Stimulated activated CD4-positive, alpha-beta T cell treated with anti-CD3 and anti-CD28 coated beads, Interleukin-15, amount 100 ng/mL, for 24 hours (primary cell): ENCODE measurements at regions not wholly inside any gene's neighbourhood (a gene's known extent, or its start where the extent isn't known, plus 50 kb on each side); places are given as distances from the start of the nearest gene placed in this dataset.
"Not testable (repeated sequence)": the region's sequence is repeated elsewhere in the genome, so short reads cannot be mapped to it uniquely, and the experiment has no call there.

Source experiments
- DNase-seq: peaks from one replicate; pipeline ENCODE4 v3.0.0-alpha.2; 2020

GRCh38 chr4:159410076-159410777, 307.3 kb downstream of the RAPGEF2 start:
- no peak for DNase-seq

GRCh38 chr4:159410891-159411290, 308.0 kb downstream of the RAPGEF2 start:
- no peak for DNase-seq

GRCh38 chr4:159413306-159413943, 310.5 kb downstream of the RAPGEF2 start:
- DNase-seq: no peak

GRCh38 chr4:159414305-159414704, 311.4 kb downstream of the RAPGEF2 start:
- no peak for DNase-seq

GRCh38 chr4:159416073-159416472, 313.2 kb downstream of the RAPGEF2 start:
- no peak for DNase-seq

- no peak for DNase-seq
Measured at GRCh38 chr4:159416996-159417395, 314.1 kb downstream of the RAPGEF2 start.

GRCh38 chr4:159420162-159421057, 317.5 kb downstream of the RAPGEF2 start:
- no peak for DNase-seq

GRCh38 chr4:159421058-159421419, 318.2 kb downstream of the RAPGEF2 start:
- DNase-seq: not testable (repeated sequence)

- no peak for DNase-seq
Measured at GRCh38 chr4:159422019-159422418, 319.1 kb downstream of the RAPGEF2 start.

GRCh38 chr4:159422626-159423025, 319.7 kb downstream of the RAPGEF2 start:
- no peak for DNase-seq

GRCh38 chr4:159425737-159426305, 322.9 kb downstream of the RAPGEF2 start:
- DNase-seq: no peak

GRCh38 chr4:159428293-159428692, 325.4 kb downstream of the RAPGEF2 start:
- no peak for DNase-seq

- DNase-seq: no peak
Measured at GRCh38 chr4:159428975-159429692, 326.3 kb downstream of the RAPGEF2 start.

GRCh38 chr4:159429693-159430035, 326.8 kb downstream of the RAPGEF2 start:
- DNase-seq: no peak

GRCh38 chr4:159430896-159431295, 328.0 kb downstream of the RAPGEF2 start:
- DNase-seq: no peak

- DNase-seq: no peak
Measured at GRCh38 chr4:159432436-159432835, 329.6 kb downstream of the RAPGEF2 start.

- DNase-seq: no peak
Measured at GRCh38 chr4:159433337-159433736, 330.5 kb downstream of the RAPGEF2 start.

GRCh38 chr4:159434114-159434870, 331.4 kb downstream of the RAPGEF2 start:
- no peak for DNase-seq

- no peak for DNase-seq
Measured at GRCh38 chr4:159434871-159435241, 332.0 kb downstream of the RAPGEF2 start.

GRCh38 chr4:159435561-159436023, 332.7 kb downstream of the RAPGEF2 start:
- no peak for DNase-seq

GRCh38 chr4:159443975-159444374, 341.1 kb downstream of the RAPGEF2 start:
- no peak for DNase-seq

- no peak for DNase-seq
Measured at GRCh38 chr4:159444678-159445077, 341.8 kb downstream of the RAPGEF2 start.
